DOHH2 (cell line): ENCODE measurements at regions not wholly inside any gene's neighbourhood (a gene's known extent, or its start where the extent isn't known, plus 50 kb on each side); places are given as distances from the start of the nearest gene placed in this dataset.

Experiments used
- CTCF ChIP-seq: fragments of 200-600 bp; sonication (generic); IDR thresholded peaks from one replicate; pipeline ENCODE4 v1.5.1; 2014; ENCODE audit warnings: antibody characterized with exemption, mild to moderate bottlenecking, low read depth, low read length; ENCODE audit not compliant: poor library complexity, severe bottlenecking
- EZH2phosphoT487 ChIP-seq: fragments of 200-600 bp; sonication (generic); IDR thresholded peaks from 2 replicates; pipeline ENCODE4 v1.6.1; 2017; ENCODE audit warnings: borderline replicate concordance, mild to moderate bottlenecking, antibody characterized with exemption, low read length, moderate library complexity, mixed read lengths

- no peak for TF ChIP-seq CTCF
- TF ChIP-seq EZH2phosphoT487, result no peak
Observed at GRCh38 chr17:70736375-70736957, 567.1 kb downstream of the KCNJ2 start.
